ENCODE measurements at regions not wholly inside any gene's neighbourhood (a gene's known extent, or its start where the extent isn't known, plus 50 kb on each side); places are given as distances from the start of the nearest gene placed in this dataset.

DNA sequence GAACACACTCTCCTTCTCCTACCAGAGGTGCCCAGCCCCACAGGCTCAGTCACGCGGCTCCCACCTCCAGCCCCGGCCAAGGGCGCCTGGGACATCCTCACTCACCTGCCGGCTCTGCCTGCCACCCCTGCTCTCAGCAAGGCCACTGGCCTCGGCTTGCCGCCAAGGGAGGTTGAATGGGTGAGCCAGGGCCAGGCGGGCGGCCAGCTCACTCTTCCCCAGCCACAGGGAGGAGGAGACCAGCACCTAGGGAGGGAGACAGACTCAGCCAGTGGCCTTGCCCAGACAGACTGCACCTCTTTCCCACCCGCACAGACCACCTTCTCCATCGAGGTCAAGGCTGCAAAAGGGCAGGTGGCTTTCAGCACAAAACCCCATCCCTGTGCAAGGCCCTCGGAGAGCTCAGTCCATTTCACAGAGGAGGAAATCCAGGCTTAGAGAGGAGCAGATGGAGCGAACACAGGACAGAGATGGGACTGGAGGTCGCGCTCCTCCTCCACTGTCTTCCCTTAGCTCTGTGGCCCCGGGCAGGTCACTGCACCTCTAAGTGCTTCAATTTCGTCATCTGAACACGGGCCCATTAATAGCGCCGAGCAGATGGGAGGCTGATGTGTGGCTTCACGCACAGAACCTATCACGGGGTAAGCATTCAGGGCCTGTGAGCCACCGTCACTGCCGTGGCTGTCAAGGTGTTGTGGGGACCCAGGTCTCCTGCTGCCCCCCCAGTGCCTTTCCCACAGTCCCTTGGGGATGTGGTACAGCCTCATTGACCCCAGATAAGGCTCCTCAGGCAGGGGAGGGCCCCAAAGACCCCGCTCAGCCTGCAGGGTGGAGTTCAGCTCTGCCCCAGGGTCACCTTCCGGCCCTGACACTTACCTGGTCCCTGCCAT, 56.1 kb downstream of the RMI2 start:
- peak; percentile 98 for DNase-seq (ENCODE audit: low spot score)
- peak; percentile 78 for ATAC-seq

DNA sequence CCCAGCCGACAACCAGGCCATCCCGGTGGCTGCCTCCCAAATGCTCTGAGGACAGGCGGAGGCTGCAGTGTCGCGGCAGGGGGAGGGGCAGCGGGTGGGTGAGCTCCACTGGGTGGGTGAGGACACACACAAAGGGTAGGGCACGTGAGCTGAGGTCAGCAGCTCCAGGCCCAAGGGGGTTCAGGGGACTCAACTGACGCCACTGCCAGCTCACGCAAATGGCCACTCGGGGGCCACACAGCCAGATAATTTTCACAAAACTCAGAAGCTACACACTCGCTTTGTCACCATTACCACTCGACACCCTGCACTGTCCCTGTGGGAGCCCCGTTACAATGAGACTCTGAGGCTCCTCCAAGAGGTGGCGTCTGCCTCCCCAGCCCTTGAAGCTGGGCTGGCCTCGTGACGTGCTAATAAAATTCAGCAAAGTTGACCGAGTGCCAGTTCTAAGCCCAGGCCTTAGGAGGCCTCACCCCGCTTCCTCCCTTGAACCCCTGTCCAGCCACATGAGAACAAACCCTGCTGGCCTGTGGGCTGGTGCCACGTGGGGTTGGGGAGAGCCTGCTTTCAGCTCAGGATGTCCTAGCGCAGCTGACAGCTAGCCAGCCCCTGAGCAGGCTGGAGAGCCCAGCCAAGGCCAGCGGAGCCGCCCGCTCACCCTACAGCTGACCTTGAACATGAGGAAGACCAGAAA, 56.9 kb downstream of the RMI2 start:
- ATAC-seq (peak; percentile 69), DNase-seq (ENCODE audit: low spot score) (peak; percentile 86)

DNA sequence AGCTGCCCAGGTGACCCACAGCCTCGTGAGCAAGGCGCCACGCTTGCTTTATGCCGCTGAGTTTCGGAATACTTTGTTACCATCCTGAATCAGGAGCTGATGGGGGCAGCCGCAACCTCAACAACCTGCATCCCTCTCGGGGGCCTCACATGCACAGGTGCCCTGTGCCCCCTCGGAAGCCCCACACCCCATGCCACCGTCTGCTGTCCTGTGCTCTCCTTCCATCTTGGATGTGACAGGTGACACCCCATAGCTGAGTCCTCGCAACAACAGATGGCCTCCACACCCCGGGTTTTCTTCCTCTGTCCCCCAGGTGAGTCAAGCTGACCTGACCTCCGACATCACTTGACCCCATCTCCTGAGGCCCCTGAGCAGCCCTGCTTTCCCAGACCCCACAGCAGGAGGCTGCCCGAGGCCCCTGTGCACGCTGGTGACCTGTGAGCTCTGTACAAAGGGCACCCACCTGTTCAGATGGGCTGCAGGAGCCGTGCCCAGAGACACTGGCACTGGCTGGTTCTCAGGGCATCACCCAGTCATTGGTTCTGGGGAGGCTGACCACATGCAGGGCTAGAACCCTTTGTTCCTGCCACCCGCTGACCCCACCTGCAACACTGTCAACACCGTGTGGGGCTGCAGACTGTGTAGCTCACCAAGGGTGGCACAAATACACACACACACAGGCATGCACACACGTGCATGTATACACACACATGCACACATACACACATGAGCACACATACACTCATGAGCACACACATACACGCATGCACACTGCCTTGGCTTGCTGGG, 57.7 kb downstream of the RMI2 start:
- DNase-seq (ENCODE audit: low spot score), result peak; percentile 77

DNA sequence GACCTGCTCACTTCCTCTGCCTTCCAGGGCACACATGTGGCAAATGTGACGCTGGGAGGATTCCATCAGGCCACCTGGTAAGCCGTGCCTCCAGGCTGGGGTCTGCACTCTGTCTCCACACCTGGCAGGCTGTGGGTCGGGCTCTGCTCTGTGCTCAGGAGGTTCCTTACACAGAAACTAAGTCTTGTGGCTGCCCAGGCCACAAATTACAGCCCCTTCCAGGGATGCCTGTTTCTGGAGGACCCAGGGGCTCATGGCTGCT, 58.2 kb downstream of the RMI2 start:
- ATAC-seq, result no peak
- DNase-seq (ENCODE audit: low spot score), result no peak

More for the DNA sequence above, 57.7 kb downstream of the RMI2 start:
- peak; percentile 54 for ATAC-seq

DNA sequence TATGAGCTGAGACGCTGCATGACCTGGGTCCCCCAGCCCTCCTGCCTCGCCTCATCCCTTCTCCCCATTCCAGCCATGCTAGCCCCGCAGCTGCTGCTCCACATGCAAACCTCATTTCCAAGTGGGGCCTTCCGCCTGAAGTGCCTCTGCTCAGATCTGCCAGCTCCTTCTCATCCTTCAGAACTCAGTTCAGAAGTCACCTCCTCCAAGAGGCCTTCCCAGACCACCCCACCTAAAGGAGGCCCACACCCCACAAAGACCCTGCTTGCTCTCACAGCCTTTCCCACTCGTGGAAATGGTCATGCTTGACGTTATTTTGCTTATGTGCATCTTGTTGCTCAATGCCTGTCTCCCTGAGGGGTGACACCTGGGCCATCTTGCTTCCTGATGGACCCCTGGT, 58.7 kb downstream of the RMI2 start:
- no peak for ATAC-seq
- DNase-seq (ENCODE audit: low spot score), result no peak

DNA sequence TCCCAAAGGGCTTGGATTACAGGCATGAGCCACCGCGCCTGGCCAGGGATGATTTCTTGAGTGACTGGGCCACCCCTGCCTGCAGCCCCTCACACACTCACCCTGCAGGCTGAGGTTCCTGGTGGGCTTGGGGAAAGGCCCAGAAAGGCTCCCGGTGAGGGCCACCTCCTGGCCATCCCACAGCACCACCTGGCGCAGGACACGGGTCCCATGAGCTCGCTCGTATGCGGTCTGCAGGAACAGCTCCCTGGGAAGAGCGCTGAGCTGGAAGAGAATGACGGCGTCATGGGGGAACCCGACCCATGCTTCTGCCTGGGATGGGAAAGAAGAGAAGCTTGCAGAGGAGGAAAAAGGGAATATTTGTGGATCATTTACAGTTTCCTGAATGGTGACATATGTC, 59.3 kb downstream of the RMI2 start:
- no peak for ATAC-seq
- DNase-seq (ENCODE audit: low spot score), result no peak

DNA sequence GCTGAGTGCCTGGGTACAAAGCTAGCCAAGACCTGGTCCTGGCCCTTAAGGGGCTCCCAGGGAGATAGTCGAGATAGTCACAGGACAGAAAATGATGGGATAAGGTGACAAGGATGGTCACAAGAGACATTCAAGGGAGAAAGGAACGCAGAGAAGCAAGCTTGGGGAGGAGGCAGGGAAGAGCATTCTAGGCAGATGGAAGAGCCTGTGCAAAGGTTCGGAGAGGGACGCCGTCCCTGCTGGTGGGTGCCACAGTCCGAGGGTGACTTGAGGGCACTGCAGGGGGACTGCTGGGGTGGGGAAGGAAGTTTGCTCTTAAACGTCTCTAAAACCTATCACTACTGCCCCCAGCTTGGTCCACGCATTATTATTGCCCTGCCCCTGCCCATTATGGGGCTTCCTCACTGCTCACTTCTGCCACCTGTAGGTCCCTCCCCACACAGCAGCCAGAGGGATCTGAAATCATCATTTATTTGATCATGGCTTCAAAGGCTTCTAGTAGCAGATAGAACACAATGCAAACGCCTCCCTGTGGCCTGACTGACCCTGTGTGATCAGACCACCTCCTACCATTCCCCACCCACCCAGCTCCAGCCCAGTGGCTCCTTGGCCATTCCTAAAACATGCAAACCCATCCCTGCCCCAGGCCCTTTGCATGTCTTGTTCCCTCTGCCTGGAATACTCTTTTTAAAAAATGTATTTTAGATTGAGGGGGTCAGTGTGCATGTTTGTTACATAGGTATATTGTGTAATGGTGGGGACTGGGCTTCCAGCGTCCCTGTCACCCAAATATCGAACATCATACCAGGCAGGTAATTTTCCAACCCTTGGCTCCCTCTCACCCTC, 60.3 kb downstream of the RMI2 start:
- DNase-seq (ENCODE audit: low spot score), result no peak
- peak; percentile 15 for ATAC-seq

DNA sequence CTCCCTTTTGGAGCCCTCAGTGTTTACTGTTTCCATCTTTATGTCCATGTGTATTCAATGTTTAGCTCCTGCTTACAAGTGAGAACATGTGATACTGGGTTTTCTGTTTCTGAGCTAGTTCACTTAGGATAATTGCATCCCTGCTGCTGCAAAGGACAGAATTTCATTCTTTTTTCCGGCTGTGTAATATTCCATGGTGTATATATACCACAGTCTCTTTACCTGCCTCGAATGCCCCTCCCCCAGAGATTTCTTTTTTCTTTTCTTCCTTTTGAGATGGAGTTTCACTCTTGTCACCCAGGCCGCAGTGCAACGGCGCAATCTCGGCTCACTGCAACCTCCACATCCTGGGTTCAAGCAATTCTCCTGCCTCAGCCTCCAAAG, 60.9 kb downstream of the RMI2 start:
- ATAC-seq (no peak), DNase-seq (ENCODE audit: low spot score) (no peak)

DNA sequence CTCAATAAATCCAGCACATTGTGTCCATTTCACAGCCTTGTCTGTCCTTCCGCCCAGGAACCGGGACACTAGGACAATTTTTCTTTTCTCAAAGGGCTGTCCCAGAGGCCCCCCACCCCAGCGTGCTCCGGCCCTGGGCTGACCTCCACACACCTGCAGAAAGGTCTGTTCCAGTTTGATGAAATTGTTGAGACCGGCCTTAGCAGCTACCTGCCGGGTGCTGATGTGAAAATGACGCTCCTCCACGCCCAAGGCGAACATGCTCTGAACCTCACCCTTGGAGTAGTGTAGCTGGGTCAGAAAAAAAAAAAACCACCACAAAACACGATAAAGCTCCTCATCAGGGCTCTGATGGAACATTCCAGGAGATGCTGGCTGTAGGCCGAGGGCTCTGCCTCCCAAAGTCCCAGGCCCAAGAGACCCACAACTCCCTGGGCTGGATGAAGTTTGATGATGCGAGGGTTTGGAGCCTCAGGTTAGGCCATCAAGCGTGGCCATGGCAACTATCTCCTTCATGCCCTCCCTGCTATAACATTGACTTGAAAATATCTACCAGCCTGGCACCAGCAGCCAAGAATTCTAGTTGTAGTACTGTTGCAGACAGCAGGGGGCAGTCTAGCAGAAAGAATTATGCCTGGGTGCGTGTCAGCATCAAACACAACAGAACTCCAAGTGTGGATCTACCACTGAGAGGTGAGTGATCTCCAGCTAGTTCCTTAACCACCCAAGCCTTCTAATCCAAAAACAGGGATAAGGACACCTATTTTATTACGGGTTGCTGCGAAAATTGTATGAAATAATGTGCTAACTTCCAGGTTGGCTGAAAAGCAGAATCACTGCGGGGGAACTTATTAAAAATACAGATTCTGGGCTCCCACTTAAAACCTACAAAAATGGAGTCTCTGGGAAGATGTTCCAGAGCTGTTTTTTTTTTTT, 62.1 kb downstream of the RMI2 start:
- DNase-seq (ENCODE audit: low spot score), result peak; percentile 69
- ATAC-seq, result peak; percentile 73

DNA sequence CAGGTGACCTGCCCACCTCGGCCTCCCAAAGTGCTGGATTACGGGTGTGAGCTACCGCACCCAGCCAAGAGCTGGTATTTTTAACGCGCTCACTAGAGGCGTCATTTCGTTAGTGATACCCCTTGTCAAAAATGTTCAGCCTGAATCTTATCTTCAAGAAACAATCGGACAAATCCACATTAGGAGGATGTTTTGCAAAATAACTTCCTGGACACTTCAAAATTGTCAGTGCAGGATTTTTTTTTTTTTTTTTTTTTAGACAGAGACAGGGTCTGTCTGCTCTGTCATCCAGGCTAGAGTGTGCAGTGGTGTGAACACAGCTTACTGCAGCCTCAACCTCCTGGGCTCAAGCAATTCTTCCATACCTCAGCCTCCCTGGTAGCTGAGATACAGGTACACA, 63.0 kb downstream of the RMI2 start:
- DNase-seq (ENCODE audit: low spot score) (no peak), ATAC-seq (no peak)

DNA sequence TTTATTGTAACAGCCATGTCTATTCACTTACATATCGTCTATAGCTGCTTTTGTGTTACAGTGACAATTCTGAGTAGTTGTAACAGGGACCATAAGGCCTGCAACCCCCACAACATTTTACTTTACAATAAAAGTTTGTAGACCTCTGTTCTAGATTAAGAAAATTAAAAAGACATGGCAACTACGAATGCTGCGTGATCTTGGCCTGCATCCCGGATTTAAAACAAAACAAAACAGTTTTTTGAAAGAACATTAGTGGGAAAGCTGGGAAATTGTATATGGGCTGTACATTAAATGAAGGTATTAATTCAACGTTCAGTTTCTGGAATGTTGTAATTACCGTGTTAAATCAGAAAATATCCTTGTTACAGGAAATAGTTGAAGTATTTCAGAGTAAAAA, 64.1 kb downstream of the RMI2 start:
- no peak for ATAC-seq
- DNase-seq (ENCODE audit: low spot score), result no peak

DNA sequence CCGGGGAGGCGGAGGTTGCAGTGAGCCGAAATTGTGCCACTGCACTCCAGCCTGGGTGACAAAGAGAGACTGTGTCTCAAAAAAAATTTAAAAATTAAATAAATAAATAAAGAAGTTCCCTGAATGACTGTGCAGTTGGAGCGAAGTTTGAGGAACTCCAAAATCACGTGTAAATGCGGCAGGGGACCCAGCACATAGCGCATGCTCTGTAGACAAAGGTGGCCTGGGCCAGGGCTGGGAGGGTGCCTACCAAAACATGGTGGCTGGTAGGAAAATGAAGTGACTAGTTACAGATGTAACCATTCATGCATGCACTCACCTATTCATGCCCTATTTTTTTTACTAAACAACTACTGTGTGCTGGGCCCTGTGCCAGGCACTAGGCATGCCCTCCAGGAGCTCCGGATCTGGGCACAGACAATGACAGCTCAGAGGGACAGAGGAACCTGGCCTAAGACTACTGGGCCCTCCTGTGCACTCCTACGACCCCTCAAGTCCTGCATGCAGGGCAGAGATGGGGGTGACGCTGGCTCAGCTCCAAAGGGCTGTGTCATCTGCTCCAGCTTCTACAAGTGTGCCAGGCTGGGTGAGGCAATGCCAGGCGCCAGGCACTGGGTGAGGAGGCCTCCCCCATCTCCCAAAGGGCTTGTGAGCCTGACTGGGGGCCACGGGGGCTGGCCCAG, 65.3 kb downstream of the RMI2 start:
- no peak for DNase-seq (ENCODE audit: low spot score)
- ATAC-seq, result no peak

DNA sequence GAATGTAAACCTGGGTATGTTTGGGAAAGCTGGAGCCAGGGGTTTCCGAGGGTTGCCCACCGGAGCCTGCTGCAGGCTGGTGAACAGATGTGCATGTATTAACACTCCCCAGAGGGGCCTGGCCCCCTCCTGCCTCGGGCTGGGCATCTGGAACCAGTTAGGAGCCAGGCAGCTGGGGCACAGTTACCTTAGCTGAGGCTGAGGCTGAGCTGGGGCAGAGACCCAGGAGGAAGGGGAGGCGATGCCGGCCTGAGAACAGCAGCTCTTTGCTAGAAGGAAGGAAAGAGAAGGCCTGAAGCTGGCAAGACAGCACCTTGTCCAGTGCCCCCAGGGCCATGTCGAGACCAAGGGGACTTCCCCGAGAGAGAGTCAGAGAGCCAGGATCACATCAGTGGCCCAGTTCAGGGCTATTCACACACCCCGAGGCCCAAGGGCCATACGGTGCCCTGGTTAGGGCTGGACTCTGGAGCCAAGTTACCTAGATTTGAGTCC, 65.8 kb downstream of the RMI2 start:
- ATAC-seq (no peak), DNase-seq (ENCODE audit: low spot score) (no peak)

DNA sequence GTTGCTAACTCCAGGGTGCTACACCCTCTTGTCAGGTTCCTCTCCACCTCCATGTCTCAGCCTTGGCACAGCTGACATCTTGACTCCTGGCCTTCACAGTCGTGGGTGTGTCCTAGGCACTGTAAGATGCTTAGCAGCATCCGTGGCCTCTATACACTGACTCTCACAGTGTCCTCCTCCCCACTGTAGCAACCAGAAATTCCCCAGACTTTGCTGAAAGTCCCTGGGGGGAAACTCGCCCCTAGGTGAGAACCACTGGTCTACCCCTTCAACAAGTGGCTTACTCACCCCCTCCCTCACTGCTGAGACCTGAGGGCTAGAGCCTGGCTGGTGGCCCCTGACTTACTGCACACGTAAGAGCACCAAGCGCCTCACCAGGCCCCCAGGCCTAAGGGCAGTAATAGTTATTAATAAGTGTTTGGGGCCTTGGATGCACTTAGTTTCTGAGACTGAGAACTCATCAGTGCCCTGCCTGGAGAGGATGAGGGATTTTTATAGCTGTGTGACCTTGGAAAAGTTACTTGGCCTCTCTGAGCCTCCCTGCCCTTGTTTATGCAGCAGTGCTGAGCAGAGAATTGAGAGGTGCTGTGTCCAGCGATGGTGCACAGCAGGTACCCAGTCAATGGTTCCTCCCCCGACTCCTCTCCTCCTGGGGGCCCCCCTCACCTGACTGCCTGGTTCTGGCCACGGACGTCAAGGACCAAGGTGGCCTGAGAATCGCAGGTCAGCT, 67.1 kb downstream of the RMI2 start:
- ATAC-seq (no peak), DNase-seq (ENCODE audit: low spot score) (no peak)

DNA sequence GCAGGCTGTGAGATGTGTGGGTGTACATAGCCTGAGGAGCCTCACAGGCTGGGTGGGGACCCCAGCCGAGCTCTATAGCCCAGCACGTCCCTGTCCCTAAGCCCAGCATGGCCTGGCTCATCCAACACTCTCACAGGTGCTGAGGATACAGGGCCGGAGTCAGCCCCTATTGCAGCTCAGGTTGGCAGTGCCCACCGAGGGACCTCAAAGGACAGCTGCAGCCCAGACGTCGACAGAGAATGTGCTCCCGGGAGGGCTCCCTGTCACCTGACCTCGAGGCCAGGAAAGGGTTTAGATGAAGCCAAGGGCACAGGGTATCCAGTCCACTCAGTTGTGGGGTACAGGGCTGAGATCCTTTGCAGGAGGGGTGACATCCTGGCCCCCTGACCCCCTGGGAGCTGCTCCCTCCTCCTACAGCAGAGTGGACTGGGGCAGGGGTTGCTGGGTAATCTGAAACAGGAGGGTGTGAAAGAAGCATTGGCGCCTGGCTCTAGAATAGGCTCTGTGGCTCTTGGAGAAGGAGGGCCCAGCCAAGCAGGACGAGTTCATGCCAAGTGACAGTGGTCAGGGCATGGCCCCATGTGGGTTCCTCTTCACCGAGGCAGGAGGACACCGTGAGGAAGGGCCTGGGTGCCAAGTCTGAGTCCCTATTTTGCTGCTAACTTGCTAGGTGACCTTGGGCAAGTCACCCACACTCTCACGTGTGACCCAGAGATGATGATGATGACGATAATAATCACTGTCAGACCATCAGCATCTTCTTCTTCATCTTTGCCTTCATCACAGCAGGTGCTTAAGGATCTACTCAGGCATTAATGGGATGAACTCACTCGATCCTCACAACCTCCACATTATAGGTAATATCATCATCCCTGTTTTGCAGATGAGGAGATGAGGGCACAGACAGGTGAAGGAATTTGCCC, 68.0 kb downstream of the RMI2 start:
- DNase-seq (ENCODE audit: low spot score) (no peak), ATAC-seq (no peak)

DNA sequence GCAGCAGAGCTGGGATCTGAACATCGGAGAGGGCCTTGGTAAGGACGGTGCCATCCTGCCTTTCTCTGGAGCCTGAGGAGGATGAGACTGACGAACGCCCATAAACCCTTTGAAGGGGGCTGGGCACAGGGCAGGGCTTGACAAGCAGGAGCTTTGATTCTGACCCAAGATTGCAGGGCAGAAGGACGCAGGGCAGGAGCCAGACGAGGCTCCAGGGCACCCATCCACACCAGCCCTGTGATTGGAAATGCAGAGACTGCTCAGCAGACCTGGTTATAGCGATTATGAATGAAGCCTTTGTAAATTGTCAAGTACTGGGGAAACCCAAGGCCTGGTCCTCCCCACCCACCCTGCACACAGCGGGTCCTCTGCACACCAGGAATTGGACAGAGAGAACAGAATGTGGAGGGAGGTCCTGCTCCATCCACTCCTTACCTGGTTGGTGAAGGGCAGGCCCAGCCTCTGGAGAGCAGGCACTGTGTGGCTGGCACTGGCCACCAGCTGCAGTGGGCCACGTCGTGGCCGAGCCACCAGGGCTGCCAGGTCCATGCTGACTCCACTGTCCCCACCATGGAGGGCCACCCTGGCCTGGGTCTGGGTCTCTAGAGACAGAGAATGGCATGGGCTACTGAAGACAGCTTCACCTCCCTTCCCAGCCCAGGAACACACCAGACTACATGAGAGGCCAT, 68.8 kb downstream of the RMI2 start:
- ATAC-seq, result no peak
- DNase-seq (ENCODE audit: low spot score), result no peak

Measured in left lobe of liver (tissue), 2 donors.